ENCODE measurements at regions not wholly inside any gene's neighbourhood (a gene's known extent, or its start where the extent isn't known, plus 50 kb on each side); places are given as distances from the start of the nearest gene placed in this dataset.

DNA sequence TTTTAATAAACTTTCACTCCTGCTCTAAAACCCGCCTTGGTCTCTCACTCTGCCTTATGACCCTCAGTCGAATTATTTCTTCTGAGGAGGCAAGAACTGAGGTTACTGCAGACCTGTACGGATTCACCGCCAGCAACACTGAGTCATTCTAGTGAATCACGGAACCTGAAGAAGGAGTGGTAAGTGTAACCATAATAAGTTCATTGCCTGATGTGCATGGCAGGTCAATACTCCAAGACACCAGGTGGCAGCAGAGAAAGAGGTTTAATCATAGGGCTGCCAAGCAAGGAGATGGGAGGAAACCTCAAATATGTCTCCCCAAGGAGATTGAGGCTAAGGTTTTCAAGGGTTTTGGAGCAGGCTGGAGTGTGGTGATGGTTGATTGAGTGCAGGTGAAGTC, 204.3 kb upstream of the IPO5 start:
- TF ChIP-seq EZH2 (IDR thresholded peaks at IDR 0.05; ENCODE audit: borderline replicate concordance) = no peak
- TF ChIP-seq CTCF (IDR thresholded peaks at IDR 0.05; ENCODE audit: poor library complexity) = no peak
- TF ChIP-seq EZH2phosphoT487 (IDR thresholded peaks at IDR 0.05; ENCODE audit: low read depth, severe bottlenecking, unreplicated experiment) = no peak

Measured in hepatocyte (in vitro differentiated cells).